ENCODE measurements at regions not wholly inside any gene's neighbourhood (a gene's known extent, or its start where the extent isn't known, plus 50 kb on each side); places are given as distances from the start of the nearest gene placed in this dataset.

GRCh38 chr10:60648761-60649160 is 129.5 kb upstream of the CDK1 start:
- no peaks in the 10 kb centered on the region for H3K36me3 ChIP-seq (ENCODE audit: insufficient read depth, low read length)
- no peaks in the 10 kb centered on the region for H3F3A ChIP-seq (ENCODE audit: insufficient read depth, low read length)
- H3K9ac ChIP-seq (ENCODE audit: low read length): no peak overlapping the region
- H3K9me2 ChIP-seq (ENCODE audit: low read depth, low read length): no peaks in the 10 kb centered on the region
- TF ChIP-seq EZH2 (IDR thresholded peaks at IDR 0.05; ENCODE audit: borderline replicate concordance, low read length): no peak
- TF ChIP-seq, protein P1, sequence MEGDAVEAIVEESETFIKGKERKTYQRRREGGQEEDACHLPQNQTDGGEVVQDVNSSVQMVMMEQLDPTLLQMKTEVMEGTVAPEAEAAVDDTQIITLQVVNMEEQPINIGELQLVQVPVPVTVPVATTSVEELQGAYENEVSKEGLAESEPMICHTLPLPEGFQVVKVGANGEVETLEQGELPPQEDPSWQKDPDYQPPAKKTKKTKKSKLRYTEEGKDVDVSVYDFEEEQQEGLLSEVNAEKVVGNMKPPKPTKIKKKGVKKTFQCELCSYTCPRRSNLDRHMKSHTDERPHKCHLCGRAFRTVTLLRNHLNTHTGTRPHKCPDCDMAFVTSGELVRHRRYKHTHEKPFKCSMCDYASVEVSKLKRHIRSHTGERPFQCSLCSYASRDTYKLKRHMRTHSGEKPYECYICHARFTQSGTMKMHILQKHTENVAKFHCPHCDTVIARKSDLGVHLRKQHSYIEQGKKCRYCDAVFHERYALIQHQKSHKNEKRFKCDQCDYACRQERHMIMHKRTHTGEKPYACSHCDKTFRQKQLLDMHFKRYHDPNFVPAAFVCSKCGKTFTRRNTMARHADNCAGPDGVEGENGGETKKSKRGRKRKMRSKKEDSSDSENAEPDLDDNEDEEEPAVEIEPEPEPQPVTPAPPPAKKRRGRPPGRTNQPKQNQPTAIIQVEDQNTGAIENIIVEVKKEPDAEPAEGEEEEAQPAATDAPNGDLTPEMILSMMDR (IDR thresholded peaks at IDR 0.05; ENCODE audit: low read length): no peak
- H3K27ac ChIP-seq (ENCODE audit: low read depth, low read length, poor library complexity, severe bottlenecking): peak overlapping the region; percentile 92
- no peaks in the 10 kb centered on the region for H4K20me1 ChIP-seq (ENCODE audit: insufficient read depth, low read length)
- no peaks in the 10 kb centered on the region for H3K79me2 ChIP-seq (ENCODE audit: insufficient read depth, low read length)
- no peaks in the 10 kb centered on the region for H3K9me3 ChIP-seq (ENCODE audit: low read length)
- no peaks in the 10 kb centered on the region for H3K27me3 ChIP-seq (ENCODE audit: insufficient read depth, low read length)
- H3K4me3 ChIP-seq (ENCODE audit: low read depth, low read length, poor library complexity, severe bottlenecking): no peak overlapping the region
- no peak overlapping the region for H3K4me2 ChIP-seq (ENCODE audit: low read length)
- no peak overlapping the region for H2AFZ ChIP-seq (ENCODE audit: low read length)
- H3K4me1 ChIP-seq (ENCODE audit: insufficient read depth, low read length, severe bottlenecking): peaks cover 46% of the 10 kb centered on the region

DNA sequence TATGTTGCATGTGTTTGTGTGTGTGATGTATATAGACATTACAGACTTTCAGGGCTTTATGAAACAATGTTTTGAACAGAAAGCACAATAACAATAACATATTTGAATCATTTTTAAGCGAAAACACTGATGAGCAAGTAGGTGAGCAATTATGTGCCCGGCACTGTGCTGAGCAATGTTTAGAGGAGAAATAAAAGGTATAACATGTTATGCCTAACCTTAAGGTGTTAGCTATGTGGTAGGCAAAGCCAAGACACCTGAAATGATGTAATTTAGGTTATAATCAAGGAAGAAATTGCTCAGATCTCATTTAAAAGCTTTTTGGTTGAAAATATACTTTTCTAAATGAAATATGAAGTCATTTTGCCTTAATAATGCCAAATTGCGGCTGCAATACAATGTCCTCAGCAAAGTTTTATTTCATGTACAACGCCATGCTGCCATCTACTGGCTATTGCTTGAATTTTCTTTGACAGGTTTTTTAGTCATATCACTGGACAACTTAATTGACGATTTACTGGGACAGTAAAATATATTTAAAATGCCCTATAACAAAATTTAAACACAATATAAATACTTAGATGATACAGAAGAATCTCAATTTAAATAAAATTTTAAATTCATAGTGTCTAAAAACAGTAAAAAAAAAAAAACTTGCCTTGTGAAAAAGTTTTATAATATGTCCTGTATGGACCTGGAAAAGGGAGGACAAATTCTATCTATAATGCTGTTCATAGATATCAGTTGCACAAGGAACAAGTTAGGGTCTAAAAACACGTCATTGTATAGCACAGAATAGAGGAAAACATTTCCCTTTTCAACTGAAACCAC is 131.1 kb upstream of the CDK1 start:
- no peak overlapping the region for H3K4me3 ChIP-seq (ENCODE audit: low read depth, low read length, poor library complexity, severe bottlenecking)
- no peak overlapping the region for H3K27ac ChIP-seq (ENCODE audit: low read depth, low read length, poor library complexity, severe bottlenecking)

DNA sequence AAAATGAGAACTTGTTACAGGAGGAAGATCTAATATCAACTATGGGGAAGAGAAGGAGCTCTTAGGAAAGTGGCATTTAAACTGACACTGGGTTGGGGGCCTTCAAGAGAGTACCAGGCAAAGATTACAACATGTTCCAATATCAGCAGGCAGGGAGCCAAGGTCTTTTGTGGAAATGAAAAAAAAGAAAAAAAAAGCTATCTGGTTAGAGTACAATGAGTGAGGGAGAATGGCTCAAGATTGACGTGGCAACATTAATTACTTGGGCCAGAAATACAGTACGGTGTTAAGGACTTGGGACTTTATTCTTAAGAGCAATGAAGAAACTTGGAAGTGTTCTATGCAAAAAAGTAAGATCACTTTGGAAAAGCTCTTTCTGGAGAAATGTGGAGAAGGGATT is 132.3 kb upstream of the CDK1 start:
- Histone ChIP-seq H3K9me2 (ENCODE audit: low read depth, low read length) (no peaks in the 10 kb centered on the region), H3K4me1 (ENCODE audit: insufficient read depth, low read length, severe bottlenecking) (peaks cover 22% of the 10 kb centered on the region), H3K79me2 (ENCODE audit: insufficient read depth, low read length) (no peaks in the 10 kb centered on the region), H3K4me3 (ENCODE audit: low read depth, low read length, poor library complexity, severe bottlenecking) (no peak overlapping the region), H3K27ac (ENCODE audit: low read depth, low read length, poor library complexity, severe bottlenecking) (no peak overlapping the region), H2AFZ (ENCODE audit: low read length) (no peak overlapping the region), H3K36me3 (ENCODE audit: insufficient read depth, low read length) (no peaks in the 10 kb centered on the region), H3K9ac (ENCODE audit: low read length) (no peak overlapping the region), H3F3A (ENCODE audit: insufficient read depth, low read length) (no peaks in the 10 kb centered on the region), H3K4me2 (ENCODE audit: low read length) (no peak overlapping the region), H4K20me1 (ENCODE audit: insufficient read depth, low read length) (no peaks in the 10 kb centered on the region), H3K9me3 (ENCODE audit: low read length) (no peaks in the 10 kb centered on the region), H3K27me3 (ENCODE audit: insufficient read depth, low read length) (no peaks in the 10 kb centered on the region)
- no peak for TF ChIP-seq EZH2 (IDR thresholded peaks at IDR 0.05; ENCODE audit: borderline replicate concordance, low read length)
- TF ChIP-seq, protein P1 (IDR thresholded peaks at IDR 0.05; ENCODE audit: low read length): no peak

More for the DNA sequence above, 131.1 kb upstream of the CDK1 start:
- Histone ChIP-seq H3K4me2 (ENCODE audit: low read length) (no peak overlapping the region), H3F3A (ENCODE audit: insufficient read depth, low read length) (no peaks in the 10 kb centered on the region), H3K9me3 (ENCODE audit: low read length) (no peaks in the 10 kb centered on the region), H3K4me1 (ENCODE audit: insufficient read depth, low read length, severe bottlenecking) (peaks cover 33% of the 10 kb centered on the region), H3K79me2 (ENCODE audit: insufficient read depth, low read length) (no peaks in the 10 kb centered on the region), H3K9ac (ENCODE audit: low read length) (no peak overlapping the region), H4K20me1 (ENCODE audit: insufficient read depth, low read length) (no peaks in the 10 kb centered on the region), H3K27me3 (ENCODE audit: insufficient read depth, low read length) (no peaks in the 10 kb centered on the region), H2AFZ (ENCODE audit: low read length) (no peak overlapping the region), H3K36me3 (ENCODE audit: insufficient read depth, low read length) (no peaks in the 10 kb centered on the region), H3K9me2 (ENCODE audit: low read depth, low read length) (no peaks in the 10 kb centered on the region)
- TF ChIP-seq EZH2 (IDR thresholded peaks at IDR 0.05; ENCODE audit: borderline replicate concordance, low read length): no peak
- TF ChIP-seq, protein P1 (IDR thresholded peaks at IDR 0.05; ENCODE audit: low read length): peak; percentile 82
